NCI-H2107 (cell line): ENCODE measurements at regions not wholly inside any gene's neighbourhood (a gene's known extent, or its start where the extent isn't known, plus 50 kb on each side); places are given as distances from the start of the nearest gene placed in this dataset.

Source experiments
- DNase-seq: peaks from one replicate; lab custom pipeline; 2025; lab: John Stamatoyannopoulos, UW

DNA sequence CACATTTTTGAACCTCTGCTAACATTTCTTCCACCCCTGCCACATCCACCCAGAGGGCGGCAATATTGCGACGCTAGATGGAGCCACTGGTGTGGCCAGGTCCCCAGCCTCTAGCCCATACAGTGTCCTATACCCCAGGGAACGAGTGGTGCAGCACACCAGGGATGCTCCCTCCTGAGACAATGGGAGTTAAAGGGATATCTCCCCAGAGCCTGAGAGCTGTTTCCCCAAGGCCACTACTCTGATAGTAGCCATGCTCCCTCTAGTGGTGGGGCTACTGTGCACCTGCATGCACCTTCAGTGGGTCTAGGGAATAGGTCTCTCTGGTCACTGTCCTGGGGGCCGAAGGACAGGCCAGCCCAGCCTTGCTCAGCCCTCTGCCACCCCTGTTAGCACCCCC, 336.4 kb upstream of the FSHR start:
- DNase-seq, result no peak

- DNase-seq, result no peak
These were observed 332.8 kb upstream of the FSHR start for GRCh38 chr2:49487139-49487538.

GRCh38 chr2:49480520-49480919, 326.2 kb upstream of the FSHR start:
- DNase-seq, result no peak

DNA sequence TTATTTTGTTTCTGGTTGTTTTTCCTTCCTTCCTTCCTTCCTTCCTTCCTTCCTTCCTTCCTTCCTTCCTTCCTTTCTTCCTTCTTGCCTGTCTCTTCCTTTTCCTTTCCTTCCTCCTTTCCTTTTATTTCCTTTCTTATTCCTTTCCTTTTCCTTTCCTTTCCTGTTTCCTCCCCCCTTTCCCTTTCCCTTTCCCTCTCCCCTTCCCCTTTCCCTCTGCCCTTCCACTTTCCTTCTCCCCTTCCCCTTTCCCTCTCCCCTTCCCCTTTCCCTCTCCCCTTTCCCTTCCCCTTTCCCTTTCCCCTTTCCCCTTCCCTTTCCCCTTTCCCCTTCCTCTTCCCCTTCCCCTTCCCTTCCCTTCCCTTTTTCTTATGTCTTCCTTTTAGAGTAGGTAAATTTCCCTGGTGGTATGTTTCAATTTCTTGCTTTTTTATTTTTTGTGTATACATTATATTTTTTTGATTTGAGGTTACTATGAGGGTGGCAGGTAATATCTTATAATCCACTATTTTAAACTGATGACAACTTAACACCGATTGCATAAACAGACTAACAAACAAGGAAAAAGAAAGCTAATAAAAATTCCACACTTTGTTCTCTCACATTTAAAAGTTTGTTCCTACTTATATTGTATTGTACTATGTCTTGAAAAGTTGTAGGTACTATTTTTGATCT, 311.0 kb upstream of the FSHR start:
- DNase-seq, result no peak

GRCh38 chr2:49459314-49459993, 305.1 kb upstream of the FSHR start:
- no peak for DNase-seq

DNA sequence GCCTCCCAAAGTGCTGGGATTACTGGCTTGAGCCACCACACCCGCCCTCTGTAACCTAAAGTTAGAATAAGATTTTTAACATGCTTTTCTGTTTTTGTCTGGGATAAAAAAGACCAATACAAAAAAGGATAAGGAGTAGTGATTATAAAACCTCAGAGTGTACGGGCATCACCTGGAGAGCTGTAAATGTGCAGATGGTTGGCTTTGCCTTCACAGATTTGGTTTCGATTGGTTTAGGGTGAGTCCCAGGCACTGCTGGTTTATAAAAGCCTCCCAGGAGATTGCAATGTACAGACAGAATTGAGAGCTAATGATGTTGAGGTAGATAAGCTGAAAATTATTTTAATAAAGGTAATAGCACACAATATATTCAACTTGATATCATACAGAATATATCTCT, 289.7 kb upstream of the FSHR start:
- no peak for DNase-seq

- DNase-seq, result no peak
These were observed 272.7 kb upstream of the FSHR start for GRCh38 chr2:49426996-49427395.

DNA sequence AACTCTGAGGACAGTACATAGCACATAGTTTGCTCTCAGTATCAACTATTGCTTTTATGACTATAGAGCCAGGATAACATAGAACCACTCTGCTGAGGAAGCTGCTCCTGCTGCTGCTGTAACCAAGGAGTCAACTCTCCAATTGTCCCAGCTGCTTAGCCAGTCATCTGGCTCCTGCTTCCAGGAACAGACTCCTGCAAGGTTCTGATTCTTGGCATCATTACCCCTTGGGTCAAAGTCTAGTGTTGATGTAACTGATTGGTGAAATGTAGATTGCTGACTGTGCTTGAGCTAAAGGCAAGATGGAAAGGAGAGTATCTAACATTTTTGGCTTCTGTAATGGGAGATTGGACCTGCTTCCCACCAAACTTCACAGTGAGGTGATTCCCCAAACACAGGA, 261.9 kb upstream of the FSHR start:
- DNase-seq, result no peak

GRCh38 chr2:49404108-49404507, 249.8 kb upstream of the FSHR start:
- no peak for DNase-seq

GRCh38 chr2:49403637-49404036, 249.3 kb upstream of the FSHR start:
- DNase-seq, result no peak

DNA sequence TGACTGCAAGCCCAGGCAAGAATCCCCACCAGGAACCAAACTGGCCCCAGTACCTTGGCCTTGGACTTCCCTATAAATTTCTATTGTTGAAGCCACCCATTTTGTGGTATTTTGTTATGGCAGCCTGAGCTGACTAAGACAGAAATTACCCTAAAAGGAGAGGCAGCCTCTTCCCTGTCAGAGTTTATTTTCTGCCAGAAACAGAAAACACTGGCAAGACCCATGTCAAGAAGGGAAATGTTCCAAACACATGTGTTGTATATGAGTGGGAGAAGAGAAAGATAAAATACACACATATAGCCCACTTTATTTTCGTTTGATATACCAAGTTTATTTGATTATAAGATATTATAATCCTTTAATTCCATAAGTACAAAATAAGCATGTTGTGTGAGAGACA, 225.1 kb upstream of the FSHR start:
- DNase-seq, result no peak

DNA sequence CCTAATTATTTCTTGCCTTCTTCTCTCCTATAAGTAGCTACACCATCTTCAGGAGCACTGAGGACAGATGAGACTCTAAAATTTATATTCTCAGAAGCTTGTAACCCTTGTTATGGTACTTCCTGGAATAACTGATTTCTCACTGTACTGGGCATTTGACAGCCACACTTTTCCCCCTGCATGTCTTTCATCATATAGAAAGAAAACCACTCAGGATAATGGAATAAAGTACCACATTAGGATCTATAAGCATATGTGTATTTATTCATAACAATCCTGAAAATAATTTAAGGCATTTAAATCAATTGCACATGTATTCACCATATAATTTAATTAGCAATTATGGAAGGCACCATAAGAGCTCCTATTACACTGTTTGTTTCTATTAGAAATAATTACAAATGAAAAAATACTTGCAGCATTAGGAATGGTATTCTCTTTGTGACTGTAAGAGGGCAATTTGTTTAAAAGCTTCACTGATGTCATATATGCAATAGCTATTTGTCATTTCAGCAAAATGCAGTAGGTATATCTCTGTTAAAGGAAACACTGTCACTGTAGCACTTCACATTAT, 216.9 kb upstream of the FSHR start:
- DNase-seq, result no peak

DNA sequence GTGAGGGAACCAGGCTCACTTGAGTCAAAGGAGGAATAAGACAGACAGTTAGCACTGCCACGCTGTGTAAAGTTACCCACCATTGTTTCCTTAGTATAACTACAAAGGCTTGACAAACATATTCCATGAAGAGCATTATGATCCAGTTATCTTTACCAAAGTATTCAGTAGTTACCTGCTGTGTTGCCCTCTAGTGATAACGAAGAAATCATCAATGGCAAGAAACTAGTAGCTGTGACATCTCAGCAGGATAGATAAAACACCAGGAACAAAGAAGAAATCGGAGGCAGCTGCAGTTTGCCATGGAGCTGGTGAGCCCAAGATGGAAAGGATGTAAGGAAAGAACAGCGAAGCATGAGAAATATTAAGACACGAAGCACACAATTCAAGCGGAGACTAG, 215.3 kb upstream of the FSHR start:
- no peak for DNase-seq

DNA sequence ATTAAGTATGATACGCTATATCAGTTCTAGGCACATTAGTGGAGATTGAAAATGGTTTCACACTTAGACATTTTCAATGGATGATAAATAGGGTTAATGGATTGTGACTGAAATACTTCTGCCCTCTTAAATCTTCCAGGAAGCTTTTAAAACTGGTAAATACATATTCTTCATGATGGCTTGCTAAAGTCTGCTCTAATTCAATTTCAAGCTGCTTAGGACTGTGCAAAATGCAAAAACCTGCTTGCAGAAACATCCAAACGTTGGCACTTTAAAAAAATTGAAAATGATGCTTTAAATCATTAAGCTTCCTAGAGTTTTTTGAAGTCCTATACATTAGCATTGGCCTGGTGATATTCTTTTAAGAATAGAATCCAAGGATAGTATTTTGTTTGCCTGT, 214.8 kb upstream of the FSHR start:
- no peak for DNase-seq

GRCh38 chr2:49367003-49367402, 212.7 kb upstream of the FSHR start:
- no peak for DNase-seq

DNA sequence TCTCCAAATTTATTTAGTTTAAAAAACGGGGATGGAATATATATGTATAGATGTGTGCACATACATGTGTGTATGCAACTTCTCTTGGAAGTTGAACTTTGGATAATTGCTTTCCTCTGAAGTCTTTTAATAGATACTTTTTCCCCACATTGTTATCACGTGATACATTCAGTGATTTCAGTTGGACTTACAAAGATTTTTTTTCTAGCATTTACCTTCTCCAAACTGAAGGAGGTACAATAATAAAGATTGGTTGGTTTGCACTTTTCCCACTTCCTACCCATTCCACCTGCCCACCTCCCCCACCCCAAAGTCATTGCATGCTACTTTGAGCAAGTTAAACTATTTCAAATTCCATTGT, 206.1 kb upstream of the FSHR start:
- no peak for DNase-seq

DNA sequence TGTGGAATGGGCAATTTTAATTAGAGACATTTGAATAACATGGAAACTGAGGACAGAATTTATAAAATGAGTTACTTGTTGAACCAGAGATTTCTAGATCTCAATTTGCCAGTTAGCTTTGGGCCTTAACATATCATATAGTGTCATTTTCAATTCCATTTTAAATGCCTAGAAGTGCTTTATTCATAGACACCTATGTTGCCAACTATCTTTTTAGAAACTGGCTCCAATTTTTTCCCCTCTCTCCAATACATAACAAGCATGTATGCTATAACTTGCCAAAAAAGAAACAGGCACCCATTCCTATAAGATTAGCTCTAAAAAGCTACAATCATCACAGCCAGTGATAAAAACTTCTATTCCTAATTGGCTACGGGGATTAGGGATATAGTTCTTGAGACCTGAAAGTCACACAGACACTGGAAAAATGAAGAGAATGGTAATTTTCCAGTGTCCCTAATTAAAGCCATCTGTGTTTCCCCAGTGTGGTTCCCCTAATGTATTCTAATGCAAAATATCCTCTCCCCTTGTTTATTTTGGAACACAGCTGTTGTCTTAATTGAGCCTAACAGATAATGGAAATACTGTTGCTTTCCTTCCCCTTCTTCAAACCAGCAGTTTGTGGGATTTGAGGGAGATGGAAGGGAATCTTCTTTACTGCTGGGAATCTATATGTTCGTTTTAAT, 205.5 kb upstream of the FSHR start:
- no peak for DNase-seq

- no peak for DNase-seq
These were observed 201.3 kb upstream of the FSHR start for GRCh38 chr2:49355611-49356010.

DNA sequence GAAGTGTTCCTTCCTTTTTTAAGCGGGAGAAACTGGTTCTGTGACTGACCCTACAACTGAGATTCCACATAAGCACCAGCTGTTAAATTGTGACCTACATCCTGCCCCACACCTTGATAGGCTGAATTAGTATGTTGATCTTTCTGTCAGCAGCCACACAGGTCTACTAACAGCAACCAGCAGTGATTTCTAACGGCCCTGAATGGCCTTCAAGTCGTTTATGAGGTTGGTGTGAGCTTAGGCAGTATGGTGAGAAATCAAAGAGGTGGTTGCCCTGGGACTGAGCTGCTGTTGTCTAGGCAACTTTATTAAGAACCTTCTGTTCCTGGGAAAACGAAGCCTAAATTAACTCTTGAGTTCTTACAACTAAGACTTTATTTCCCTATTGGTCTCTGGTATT, 197.2 kb upstream of the FSHR start:
- no peak for DNase-seq

DNA sequence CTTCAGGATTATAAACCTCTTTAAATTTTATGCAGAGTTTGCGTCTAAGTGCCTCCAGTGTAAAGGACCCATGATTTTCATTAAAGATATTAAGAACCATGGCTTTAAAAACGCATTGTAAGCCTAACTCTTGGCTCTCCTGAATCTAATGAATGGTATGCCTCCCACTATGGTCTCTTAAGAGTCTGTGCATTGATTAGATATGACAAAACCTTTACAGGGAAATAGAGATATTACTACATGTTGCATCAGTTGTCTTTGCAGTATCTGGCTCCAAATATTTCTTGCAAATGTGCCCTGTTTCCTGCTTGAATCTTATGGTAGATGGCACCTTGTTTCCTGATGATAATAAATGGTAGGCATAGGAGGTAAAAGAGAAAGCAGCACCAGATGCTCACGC, 189.3 kb upstream of the FSHR start:
- DNase-seq, result no peak

DNA sequence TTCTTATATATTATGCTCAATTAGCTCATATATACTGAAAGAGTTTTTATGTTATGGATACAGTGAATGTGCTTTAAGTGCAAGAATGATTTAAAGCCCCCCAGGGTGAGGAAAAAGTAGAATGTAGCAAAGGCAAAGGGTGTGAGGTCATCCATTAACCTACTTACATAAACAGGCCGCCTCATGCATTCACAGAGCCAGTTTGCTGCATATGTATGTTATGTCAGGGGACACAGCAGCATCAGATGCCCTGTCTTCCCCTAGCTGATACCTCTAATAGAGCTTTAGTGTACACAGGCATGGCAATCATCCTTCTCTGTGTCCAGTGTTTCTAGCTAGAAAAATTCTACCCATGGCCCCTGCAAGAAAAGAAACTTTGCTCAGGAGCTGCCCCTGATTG, 187.8 kb upstream of the FSHR start:
- DNase-seq, result no peak

- DNase-seq, result no peak
These were observed 181.2 kb upstream of the FSHR start for GRCh38 chr2:49335546-49335945.

- DNase-seq, result no peak
These were observed 178.1 kb upstream of the FSHR start for GRCh38 chr2:49332415-49332814.
